ENCODE measurements at regions not wholly inside any gene's neighbourhood (a gene's known extent, or its start where the extent isn't known, plus 50 kb on each side); places are given as distances from the start of the nearest gene placed in this dataset.
"Not testable (repeated sequence)": the region's sequence is repeated elsewhere in the genome, so short reads cannot be mapped to it uniquely, and the experiment has no call there.

DNA sequence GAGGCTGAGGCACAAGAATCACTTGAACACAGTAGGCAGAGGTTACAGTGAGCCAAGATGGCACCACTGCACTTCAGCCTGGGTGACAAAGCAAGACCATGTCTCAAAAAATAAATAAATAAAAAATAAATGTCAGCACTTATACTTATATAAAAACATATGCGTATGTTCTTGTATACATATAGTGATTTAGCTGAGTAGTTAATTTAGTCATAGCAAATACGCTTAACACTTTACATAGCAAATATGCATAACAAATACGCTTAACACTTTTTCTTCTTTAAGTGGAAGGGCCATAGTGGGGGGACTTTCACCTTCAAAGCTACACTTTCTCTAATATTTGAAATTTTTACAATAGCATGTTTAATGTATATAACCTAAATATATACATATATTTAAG lies 64.0 kb upstream of the CAPRIN1 start:
- POLR2A ChIA-PET: no interaction called here
- no peak overlapping the region for H3K4me3 ChIP-seq (ENCODE audit: low read depth, low read length)
- no peak for DNase-seq (ENCODE audit: low read depth, low spot score)
- TF ChIP-seq, protein P1, sequence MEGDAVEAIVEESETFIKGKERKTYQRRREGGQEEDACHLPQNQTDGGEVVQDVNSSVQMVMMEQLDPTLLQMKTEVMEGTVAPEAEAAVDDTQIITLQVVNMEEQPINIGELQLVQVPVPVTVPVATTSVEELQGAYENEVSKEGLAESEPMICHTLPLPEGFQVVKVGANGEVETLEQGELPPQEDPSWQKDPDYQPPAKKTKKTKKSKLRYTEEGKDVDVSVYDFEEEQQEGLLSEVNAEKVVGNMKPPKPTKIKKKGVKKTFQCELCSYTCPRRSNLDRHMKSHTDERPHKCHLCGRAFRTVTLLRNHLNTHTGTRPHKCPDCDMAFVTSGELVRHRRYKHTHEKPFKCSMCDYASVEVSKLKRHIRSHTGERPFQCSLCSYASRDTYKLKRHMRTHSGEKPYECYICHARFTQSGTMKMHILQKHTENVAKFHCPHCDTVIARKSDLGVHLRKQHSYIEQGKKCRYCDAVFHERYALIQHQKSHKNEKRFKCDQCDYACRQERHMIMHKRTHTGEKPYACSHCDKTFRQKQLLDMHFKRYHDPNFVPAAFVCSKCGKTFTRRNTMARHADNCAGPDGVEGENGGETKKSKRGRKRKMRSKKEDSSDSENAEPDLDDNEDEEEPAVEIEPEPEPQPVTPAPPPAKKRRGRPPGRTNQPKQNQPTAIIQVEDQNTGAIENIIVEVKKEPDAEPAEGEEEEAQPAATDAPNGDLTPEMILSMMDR (IDR thresholded peaks at IDR 0.05; ENCODE audit: low read depth, low read length): no peak
- H3K9me3 ChIP-seq (ENCODE audit: control insufficient read depth, insufficient read depth, low read length): no peaks in the 10 kb centered on the region; the same call in 1 of the 2 replicates
- CTCF ChIA-PET: interaction anchor here (0.7 to 3.3 kb wide), 29 partner anchors 10 to 481 kb away, joined by 3 to 69 read pairs (median 5); no protein-coding TSS in a partner anchor
- no peak overlapping the region for H3K27ac ChIP-seq (ENCODE audit: low read depth, low read length)
- H3K27me3 ChIP-seq (ENCODE audit: control insufficient read depth, insufficient read depth, low read length): no peaks in the 10 kb centered on the region

DNA sequence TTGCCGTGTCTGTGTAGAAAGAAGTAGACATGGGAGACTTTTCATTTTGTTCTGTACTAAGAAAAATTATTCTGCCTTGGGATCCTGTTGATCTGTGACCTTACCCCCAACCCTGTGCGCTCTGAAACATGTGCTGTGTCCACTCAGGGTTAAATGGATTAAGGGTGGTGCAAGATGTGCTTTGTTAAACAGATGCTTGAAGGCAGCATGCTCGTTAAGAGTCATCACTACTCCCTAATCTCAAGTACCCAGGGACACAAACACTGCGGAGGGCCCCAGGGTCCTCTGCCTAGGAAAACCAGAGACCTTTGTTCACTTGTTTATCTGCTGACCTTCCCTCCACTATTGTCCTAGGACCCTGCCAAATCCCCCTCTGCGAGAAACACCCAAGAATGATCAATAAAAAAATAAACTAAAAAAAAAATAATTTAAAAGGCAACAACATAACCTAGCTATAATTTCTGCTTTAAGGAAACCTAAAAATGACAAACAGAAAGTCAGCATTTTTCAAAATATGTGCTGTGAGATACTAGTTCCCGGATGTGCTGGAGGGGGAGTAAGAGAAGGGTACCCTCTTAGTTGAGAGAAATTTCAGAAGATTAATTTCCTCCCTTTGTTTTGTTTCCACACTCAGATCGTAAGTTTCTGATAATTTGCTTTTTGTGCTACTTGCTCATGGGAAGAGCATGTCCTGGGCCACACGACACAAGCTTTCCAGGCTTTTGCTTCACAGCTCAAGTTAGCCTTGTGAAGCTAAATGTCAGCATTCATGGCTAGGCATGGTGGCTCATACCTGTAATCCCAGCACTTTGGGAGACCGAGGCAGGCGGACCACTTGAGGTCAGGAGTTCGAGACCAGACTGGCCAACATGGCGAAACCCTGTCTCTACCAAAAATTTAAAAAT lies 64.7 kb upstream of the CAPRIN1 start:
- H3K4me3 ChIP-seq (ENCODE audit: low read depth, low read length); H3K27me3 ChIP-seq (ENCODE audit: control insufficient read depth, insufficient read depth, low read length); POLR2A ChIA-PET; H3K27ac ChIP-seq (ENCODE audit: low read depth, low read length); H3K9me3 ChIP-seq (ENCODE audit: control insufficient read depth, insufficient read depth, low read length); DNase-seq (ENCODE audit: low read depth, low spot score): not testable (repeated sequence)
- CTCF ChIA-PET: interaction anchor here (0.8 to 3.3 kb wide), 21 partner anchors 9 to 482 kb away, joined by 3 to 69 read pairs (median 6); no protein-coding TSS in a partner anchor

DNA sequence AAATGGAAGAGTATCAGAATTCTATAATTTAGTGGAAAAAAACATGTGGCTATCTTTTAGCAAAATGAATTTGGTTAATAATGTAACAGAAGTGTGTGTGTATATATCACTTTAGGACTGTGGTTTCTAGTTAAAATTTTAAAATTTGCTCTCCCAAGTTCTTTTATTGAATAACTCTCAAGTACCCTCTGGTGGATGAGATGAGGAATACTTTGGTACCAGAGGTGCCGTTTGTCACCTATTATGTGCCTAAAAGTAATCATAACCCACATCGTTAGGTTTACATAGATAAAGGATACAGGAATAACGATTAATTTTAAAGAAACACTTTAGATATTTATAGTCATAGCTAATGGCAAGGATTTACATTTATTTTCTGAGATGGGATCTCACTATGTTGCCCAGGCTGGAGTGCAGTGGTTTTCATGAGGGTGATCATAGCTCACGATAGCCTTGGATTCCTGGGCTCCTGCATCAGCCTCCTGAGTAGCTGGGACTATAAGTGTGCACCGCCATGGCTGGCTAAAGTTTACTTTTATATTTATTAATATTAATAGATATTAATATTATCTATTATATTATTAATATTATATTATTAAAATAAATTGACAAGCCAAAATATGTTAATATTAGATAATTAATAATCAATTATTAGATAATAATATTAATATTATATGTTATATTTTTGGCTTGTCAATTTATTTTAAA lies 66.7 kb upstream of the CAPRIN1 start:
- H3K9me3 ChIP-seq (ENCODE audit: control insufficient read depth, insufficient read depth, low read length): no peaks in the 10 kb centered on the region; the same call in 1 of the 2 replicates
- no peak overlapping the region for H3K27ac ChIP-seq (ENCODE audit: low read depth, low read length)
- no peak for DNase-seq (ENCODE audit: low read depth, low spot score)
- ChIA-PET POLR2A (no interaction called here), CTCF (interaction anchor here (0.6 to 1.0 kb wide), 4 partner anchors 12 to 174 kb away, joined by 3 to 14 read pairs (median 4); no protein-coding TSS in a partner anchor)
- TF ChIP-seq, protein P1 (IDR thresholded peaks at IDR 0.05; ENCODE audit: low read depth, low read length): peak; percentile 24; the same call in 1 of the 2 replicates
- peaks cover 6% of the 10 kb centered on the region for H3K27me3 ChIP-seq (ENCODE audit: control insufficient read depth, insufficient read depth, low read length)
- no peak overlapping the region for H3K4me3 ChIP-seq (ENCODE audit: low read depth, low read length)

DNA sequence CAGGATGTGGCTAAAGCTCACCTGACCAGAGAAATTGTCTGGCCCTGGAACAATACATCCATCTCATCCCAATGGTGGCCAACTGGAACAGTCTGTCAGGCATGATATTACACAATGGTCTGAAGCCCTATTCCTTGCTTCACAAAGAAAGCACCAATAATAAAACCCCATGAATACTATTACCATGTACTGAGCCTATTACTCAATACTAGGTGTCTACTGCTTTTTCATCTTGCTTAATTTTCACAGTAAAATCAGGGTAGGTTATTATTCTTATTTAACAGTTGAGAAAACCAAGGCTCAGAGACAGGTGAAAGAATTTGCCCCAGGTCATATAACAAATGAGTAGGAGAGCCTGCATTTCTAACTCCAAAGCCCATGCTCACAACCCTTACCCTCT lies 68.9 kb upstream of the CAPRIN1 start:
- DNase-seq (ENCODE audit: low read depth, low spot score): no peak
- CTCF ChIA-PET: interaction anchor here (1.4 kb wide), 1 partner anchor 125 kb away, joined by 6 read pairs; no protein-coding TSS in a partner anchor
- Histone ChIP-seq H3K27ac (ENCODE audit: low read depth, low read length) (no peak overlapping the region), H3K9me3 (ENCODE audit: control insufficient read depth, insufficient read depth, low read length) (no peaks in the 10 kb centered on the region; the same call in 1 of the 2 replicates), H3K4me3 (ENCODE audit: low read depth, low read length) (no peak overlapping the region), H3K27me3 (ENCODE audit: control insufficient read depth, insufficient read depth, low read length) (peaks cover 14% of the 10 kb centered on the region)
- TF ChIP-seq, protein P1 (IDR thresholded peaks at IDR 0.05; ENCODE audit: low read depth, low read length): no peak
- POLR2A ChIA-PET: no interaction called here

DNA sequence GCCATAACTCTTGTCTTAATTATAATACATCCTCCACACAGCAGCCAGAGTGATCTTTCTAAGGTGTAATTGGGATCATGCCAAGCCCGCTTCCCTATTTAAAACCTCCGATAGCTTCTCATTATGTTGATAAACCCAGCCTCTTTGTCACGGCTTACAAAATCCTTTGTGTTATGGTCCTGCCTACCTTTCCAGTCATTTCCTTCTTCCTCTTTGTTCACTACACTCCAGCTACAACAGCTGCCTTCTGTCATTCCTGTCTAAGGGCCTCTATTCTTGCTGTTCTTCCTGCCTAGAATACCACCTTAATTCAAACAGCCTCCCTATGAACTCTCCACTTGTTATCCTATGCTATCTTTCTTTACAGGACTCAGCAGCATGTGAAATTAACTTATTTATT lies 70.6 kb upstream of the CAPRIN1 start:
- ChIA-PET POLR2A (no interaction called here), CTCF (interaction anchor here (1.1 to 1.4 kb wide), 2 partner anchors 9 to 16 kb away, joined by 3 to 4 read pairs; no protein-coding TSS in a partner anchor)
- DNase-seq (ENCODE audit: low read depth, low spot score): no peak
- TF ChIP-seq, protein P1 (IDR thresholded peaks at IDR 0.05; ENCODE audit: low read depth, low read length): no peak
- Histone ChIP-seq H3K27ac (ENCODE audit: low read depth, low read length) (no peak overlapping the region), H3K27me3 (ENCODE audit: control insufficient read depth, insufficient read depth, low read length) (peaks cover 19% of the 10 kb centered on the region), H3K4me3 (ENCODE audit: low read depth, low read length) (no peak overlapping the region), H3K9me3 (ENCODE audit: control insufficient read depth, insufficient read depth, low read length) (no peaks in the 10 kb centered on the region; the same call in 1 of the 2 replicates)
